Fibroblast of skin of left quadriceps (primary cell): ENCODE measurements at regions not wholly inside any gene's neighbourhood (a gene's known extent, or its start where the extent isn't known, plus 50 kb on each side); places are given as distances from the start of the nearest gene placed in this dataset.

Experiments used
- DNase-seq, 2 experiments: peaks; one replicate each; pipeline ENCODE4 v3.0.0-alpha.2; 2013; ENCODE audit warnings: low read depth in 2 of 2

- no peak for DNase-seq
These were observed 61.9 kb upstream of the PTPRZ1 start for GRCh38 chr7:121810831-121811672.

DNA sequence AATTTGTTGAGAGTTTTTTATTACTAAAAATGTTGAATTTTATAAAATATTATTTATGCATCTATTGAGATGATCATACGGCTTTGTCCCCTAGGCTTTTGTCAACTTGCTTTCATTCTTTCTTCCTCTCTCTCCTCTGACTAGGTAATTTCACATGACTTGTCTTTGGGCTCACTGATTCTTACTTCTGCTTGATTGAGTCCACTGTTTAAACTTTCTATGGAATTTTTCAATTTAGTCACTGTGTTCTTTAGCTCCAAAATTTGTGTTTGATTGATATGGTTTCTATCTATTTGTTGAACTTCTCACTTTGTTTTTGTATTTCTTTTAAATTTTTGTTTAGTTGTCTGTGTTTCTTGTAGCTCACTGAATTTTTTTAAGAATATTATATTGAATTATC lies 65.9 kb upstream of the PTPRZ1 start:
- DNase-seq = no peak

GRCh38 chr7:121803039-121803438 lies 69.9 kb upstream of the PTPRZ1 start:
- no peak for DNase-seq

DNA sequence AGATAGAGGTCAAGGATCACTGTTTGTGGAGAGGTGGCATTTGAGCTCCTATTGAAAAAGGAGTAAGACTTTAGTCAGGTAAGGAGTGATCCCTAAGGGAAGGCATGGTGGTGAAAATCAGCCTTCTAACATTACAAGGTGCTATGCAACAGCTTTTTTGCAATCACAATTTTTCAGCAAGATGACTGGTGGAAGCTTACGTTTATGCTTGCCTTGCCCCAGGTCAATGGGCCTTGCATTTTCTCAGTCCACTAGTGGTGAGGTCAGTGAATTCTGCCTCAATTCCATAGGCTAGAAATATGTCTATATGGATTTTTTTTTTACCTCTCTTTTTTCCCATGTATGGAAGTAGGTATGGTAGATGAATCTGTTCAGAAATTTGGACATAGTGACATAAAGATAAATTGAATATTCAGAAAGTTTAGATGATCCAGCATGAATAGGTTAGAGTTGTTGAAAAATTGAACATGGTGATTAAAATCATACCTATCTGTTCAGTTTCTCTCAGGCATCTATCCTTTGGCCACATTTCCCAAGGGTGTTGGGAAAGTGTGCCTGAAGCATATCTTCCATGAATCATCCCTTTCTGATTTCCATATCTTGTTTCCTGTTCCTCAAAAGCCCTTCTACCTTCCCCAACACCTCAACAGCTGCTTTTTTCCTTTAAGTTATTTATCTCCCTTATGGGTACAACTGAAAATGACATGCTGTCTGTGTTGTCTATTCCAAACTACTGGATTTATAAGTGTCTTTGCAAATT lies 71.9 kb upstream of the PTPRZ1 start:
- no peak for DNase-seq

DNA sequence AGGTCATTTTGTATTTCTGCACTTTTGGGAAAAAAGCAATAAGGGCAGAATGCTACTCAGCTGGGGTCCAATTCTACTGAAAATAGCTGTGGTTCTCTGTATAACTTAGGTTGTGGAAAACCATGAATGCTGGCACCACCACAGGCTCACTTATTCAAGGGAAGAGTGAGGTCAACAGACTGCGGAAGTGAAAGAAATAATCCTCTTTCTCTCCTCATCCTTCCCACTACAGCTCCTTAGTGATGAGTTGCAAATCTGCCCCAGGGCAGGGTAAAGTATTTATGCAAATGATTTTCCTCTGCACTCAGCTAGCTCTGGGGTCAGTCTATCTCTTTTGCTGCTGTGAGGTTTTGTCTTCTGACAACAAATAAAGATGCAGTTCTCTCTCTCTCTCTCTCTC lies 74.1 kb upstream of the PTPRZ1 start:
- no peak for DNase-seq

GRCh38 chr7:121798453-121798840 lies 74.5 kb upstream of the PTPRZ1 start:
- DNase-seq = no peak

DNA sequence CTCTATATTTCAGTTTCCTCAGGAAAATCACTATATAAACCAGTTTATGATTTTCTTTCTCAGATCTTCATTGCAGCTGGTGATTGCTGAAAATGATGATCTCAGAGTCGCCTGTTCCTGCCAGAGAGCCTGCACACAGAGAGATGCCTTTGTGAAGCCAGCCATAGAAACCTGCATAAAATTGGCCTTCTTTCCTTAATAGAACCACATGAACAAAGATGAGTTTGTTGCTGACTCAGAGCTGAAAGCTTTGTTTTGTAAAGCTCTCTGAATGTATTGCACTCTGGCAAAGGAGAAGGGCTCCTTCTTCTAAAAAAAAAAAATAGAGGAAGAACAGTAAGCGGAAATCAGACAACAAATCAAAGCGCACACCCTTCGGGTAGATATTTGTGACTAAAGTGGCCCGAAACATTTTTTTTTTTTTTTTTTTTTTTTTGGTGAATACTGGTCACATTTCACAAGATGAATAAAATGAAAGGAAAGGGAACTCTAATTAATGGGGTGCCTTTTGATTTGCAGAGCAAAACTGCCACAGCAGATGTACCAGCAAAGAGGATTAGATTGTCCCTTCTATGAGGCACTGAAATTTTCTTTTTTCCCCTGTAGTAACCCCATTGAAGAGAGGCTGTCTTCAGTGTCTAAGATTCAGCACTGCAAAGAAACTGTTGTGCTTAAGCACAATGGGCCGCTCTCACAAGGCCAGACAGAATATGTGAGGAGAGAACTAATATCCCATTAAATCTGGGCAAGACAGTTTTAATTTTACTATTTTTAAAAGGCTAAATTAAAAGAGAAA lies 75.1 kb upstream of the PTPRZ1 start:
- DNase-seq = no peak

GRCh38 chr7:121796936-121797656 lies 75.9 kb upstream of the PTPRZ1 start:
- no peak for DNase-seq

GRCh38 chr7:121796381-121796780 lies 76.6 kb upstream of the PTPRZ1 start:
- DNase-seq = no peak

GRCh38 chr7:121795736-121796135 lies 77.2 kb upstream of the PTPRZ1 start:
- DNase-seq = no peak

DNA sequence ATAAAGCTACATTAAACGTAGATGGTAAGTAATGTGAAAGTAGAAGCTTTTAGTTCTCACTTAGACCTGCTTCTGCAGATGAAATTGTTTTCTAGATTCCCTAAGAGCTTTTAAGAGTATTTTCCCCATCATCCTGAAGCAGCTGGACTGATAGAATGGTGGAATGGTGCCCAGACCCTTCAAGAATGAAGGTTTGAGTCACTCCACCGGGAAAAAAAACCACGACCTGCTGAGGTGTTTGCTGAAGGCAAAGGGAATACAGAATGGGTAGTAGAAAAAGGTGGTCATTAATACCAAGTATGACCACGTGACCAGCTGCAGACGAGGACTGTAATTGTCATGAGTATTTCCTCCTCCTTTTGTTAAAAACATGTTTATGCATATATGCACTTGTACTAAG lies 79.2 kb upstream of the PTPRZ1 start:
- no peak for DNase-seq

- no peak for DNase-seq
These were observed 95.3 kb upstream of the PTPRZ1 start for GRCh38 chr7:121777672-121778071.

GRCh38 chr7:121774563-121774962 lies 98.4 kb upstream of the PTPRZ1 start:
- DNase-seq = no peak

DNA sequence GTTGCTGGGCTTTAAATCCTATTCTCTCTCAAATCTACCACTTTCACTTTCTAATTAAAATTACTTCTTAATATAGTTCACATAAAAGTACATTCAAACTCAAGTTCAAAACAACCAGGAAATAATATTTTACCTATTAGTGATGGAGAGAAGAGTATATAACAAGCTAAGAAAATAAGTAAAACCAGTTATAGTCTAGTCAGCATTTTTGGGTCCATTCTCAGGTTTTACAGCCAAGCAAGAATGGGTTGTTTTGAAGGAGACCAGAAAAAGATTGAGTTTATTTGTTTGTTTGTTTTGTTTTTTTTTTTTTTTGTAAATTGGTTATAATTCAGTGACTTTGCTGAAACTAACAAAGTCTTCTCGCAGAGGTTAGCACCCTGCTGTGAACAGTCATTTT lies 106.3 kb upstream of the PTPRZ1 start:
- DNase-seq = no peak

GRCh38 chr7:121761399-121761798 lies 111.6 kb upstream of the PTPRZ1 start:
- no peak for DNase-seq

GRCh38 chr7:121755818-121756552 lies 117.0 kb upstream of the PTPRZ1 start:
- DNase-seq = no peak

- no peak for DNase-seq
These were observed 117.7 kb upstream of the PTPRZ1 start for GRCh38 chr7:121755286-121755685.

- no peak for DNase-seq
These were observed 119.0 kb upstream of the PTPRZ1 start for GRCh38 chr7:121753944-121754343.

- DNase-seq = peak in 1 of 2 experiments; percentile 5
These were observed 120.3 kb upstream of the PTPRZ1 start for GRCh38 chr7:121752706-121753105.

- DNase-seq = no peak
These were observed 124.4 kb upstream of the PTPRZ1 start for GRCh38 chr7:121748546-121748945.

DNA sequence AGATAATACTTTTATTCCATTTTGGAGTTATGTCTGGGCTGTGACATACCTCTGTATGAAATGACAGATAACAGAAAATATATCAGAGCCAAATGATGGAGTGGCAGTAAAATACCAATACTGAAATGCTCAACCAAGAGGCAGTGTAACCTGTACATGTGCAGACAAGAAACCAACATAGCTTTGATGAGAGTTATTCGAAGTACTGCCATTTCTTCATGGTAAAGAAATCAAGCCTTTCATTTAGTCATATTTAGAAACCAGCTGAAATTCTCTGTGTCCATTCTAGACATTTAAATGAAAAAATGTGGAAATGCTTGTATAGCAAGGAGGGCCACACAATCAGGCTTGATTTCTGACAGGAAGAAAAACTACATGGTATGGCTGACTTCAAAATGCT lies 127.1 kb upstream of the PTPRZ1 start:
- no peak for DNase-seq
